Breast epithelium (tissue), 4 donors: ENCODE measurements at regions not wholly inside any gene's neighbourhood (a gene's known extent, or its start where the extent isn't known, plus 50 kb on each side); places are given as distances from the start of the nearest gene placed in this dataset.
"Not testable (repeated sequence)": the region's sequence is repeated elsewhere in the genome, so short reads cannot be mapped to it uniquely, and the experiment has no call there.

Experiments
- DNase-seq, 2 donors: peaks; one replicate each; pipeline ENCODE4 v3.0.0-alpha.2; 2019; ENCODE audit warnings: low spot score in 2 of 2
- H3K27ac ChIP-seq, 2 donors: fragments of 200-600 bp; sonication (generic) in 1 of 2; one replicate each; pipeline ENCODE4 v1.5.1; 2016 to 2019; ENCODE audit warnings: mild to moderate bottlenecking in 1 of 2
- H3K27me3 ChIP-seq, 2 donors: fragments of 200-600 bp; sonication (generic) in 1 of 2; one replicate each; pipeline versions ENCODE4 v1.5.1 to v1.6.0; 2017 to 2019; ENCODE audit warnings: control low read depth in 1 of 2, mild to moderate bottlenecking in 1 of 2
- H3K36me3 ChIP-seq: fragments of 200-600 bp; one replicate; pipeline ENCODE4 v1.5.1; 2019
- H3K4me1 ChIP-seq, 2 donors: fragments of 200-600 bp; sonication (generic); one replicate each; pipeline ENCODE4 v1.5.1; 2016 to 2019; ENCODE audit warnings: control low read depth in 1 of 2
- H3K4me3 ChIP-seq, 3 donors: fragments of 200-600 bp; sonication (generic); 1 replicate in 2 of 3; 2 replicates in 1 of 3; pipeline ENCODE4 v1.5.1; 2016 to 2019; ENCODE audit warnings: mild to moderate bottlenecking in 3 of 3, moderate library complexity in 2 of 3
- H3K9me3 ChIP-seq, 2 donors: fragments of 200-600 bp; sonication (generic) in 1 of 2; one replicate each; pipeline ENCODE4 v1.5.1; 2016 to 2019; ENCODE audit warnings: control low read depth in 1 of 2
- CTCF ChIP-seq, 3 donors: fragments of 450-650 bp; IDR thresholded peaks; one replicate each; pipeline ENCODE4 v1.5.1; 2016 to 2017; ENCODE audit warnings: antibody characterized with exemption in 3 of 3, mild to moderate bottlenecking in 3 of 3, moderate library complexity in 3 of 3
- POLR2A ChIP-seq: fragments of 450-650 bp; IDR thresholded peaks from one replicate; pipeline ENCODE4 v1.6.1; 2016; ENCODE audit warnings: antibody characterized with exemption, mild to moderate bottlenecking, moderate library complexity
- POLR2AphosphoS5 ChIP-seq, 3 donors: sonication (generic); formaldehyde crosslinking; IDR thresholded peaks; one replicate each; pipeline ENCODE4 v1.6.1; 2017; ENCODE audit warnings: antibody characterized with exemption in 3 of 3
- intact Hi-C: fragments of 100-400 bp; cut with DNase I; formaldehyde crosslinking; loops from one replicate; pipeline ENCODE4 v1.15.1; 2023; ENCODE audit warnings: low total_unique reads

- no peak for TF ChIP-seq POLR2AphosphoS5 (IDR thresholded peaks at IDR 0.05)
- no peak for TF ChIP-seq CTCF (IDR thresholded peaks at IDR 0.05)
- TF ChIP-seq POLR2A: no peak
- Histone ChIP-seq H3K27ac (no peak overlapping the region), H3K4me1 (no peaks in the 10 kb centered on the region), H3K27me3 (no peaks in the 10 kb centered on the region), H3K4me3 (no peak overlapping the region), H3K9me3 (peaks cover 0 to 15% of the 10 kb centered on the region in 2 donors), H3K36me3 (no peaks in the 10 kb centered on the region)
- intact Hi-C loops: loop anchor here (10.0 kb wide), 1 partner anchor 734 kb away; no protein-coding TSS in a partner anchor
- no peak for DNase-seq
Measured at GRCh38 chr7:68828575-68828974, 769.7 kb upstream of the AUTS2 start.

- no peak for TF ChIP-seq CTCF (IDR thresholded peaks at IDR 0.05)
- TF ChIP-seq POLR2AphosphoS5 (IDR thresholded peaks at IDR 0.05): no peak
- TF ChIP-seq POLR2A: no peak
- intact Hi-C loops: no loop called here
Measured at GRCh38 chr7:68833422-68833821, 764.9 kb upstream of the AUTS2 start.

GRCh38 chr7:68839014-68839413, 759.3 kb upstream of the AUTS2 start:
- no peaks in the 10 kb centered on the region for H3K36me3 ChIP-seq
- H3K27me3 ChIP-seq: no peaks in the 10 kb centered on the region
- no peak for DNase-seq
- H3K27ac ChIP-seq: no peak overlapping the region
- H3K9me3 ChIP-seq: no peaks in the 10 kb centered on the region
- intact Hi-C loops: no loop called here
- no peak overlapping the region for H3K4me3 ChIP-seq
- H3K4me1 ChIP-seq: no peaks in the 10 kb centered on the region
- TF ChIP-seq POLR2A: no peak
- TF ChIP-seq POLR2AphosphoS5 (IDR thresholded peaks at IDR 0.05): no peak
- TF ChIP-seq CTCF (IDR thresholded peaks at IDR 0.05): no peak

More at GRCh38 chr7:68833422-68833821, 764.9 kb upstream of the AUTS2 start:
- Histone ChIP-seq H3K4me3 (no peak overlapping the region), H3K4me1 (no peaks in the 10 kb centered on the region), H3K27me3 (no peaks in the 10 kb centered on the region), H3K36me3 (no peaks in the 10 kb centered on the region), H3K27ac (no peak overlapping the region), H3K9me3 (peaks cover 0 to 7% of the 10 kb centered on the region in 2 donors)
- no peak for DNase-seq

GRCh38 chr7:68840991-68841390, 757.3 kb upstream of the AUTS2 start:
- H3K4me3 ChIP-seq: no peak overlapping the region
- TF ChIP-seq POLR2AphosphoS5 (IDR thresholded peaks at IDR 0.05): no peak
- no peak for TF ChIP-seq CTCF (IDR thresholded peaks at IDR 0.05)
- TF ChIP-seq POLR2A: no peak
- H3K27me3 ChIP-seq: no peaks in the 10 kb centered on the region
- H3K4me1 ChIP-seq: no peaks in the 10 kb centered on the region
- H3K27ac ChIP-seq: no peak overlapping the region
- H3K36me3 ChIP-seq: no peaks in the 10 kb centered on the region
- H3K9me3 ChIP-seq: no peaks in the 10 kb centered on the region
- no peak for DNase-seq
- intact Hi-C loops: no loop called here

GRCh38 chr7:68843985-68844384, 754.3 kb upstream of the AUTS2 start:
- H3K4me3 ChIP-seq, H3K27ac ChIP-seq, H3K9me3 ChIP-seq, intact Hi-C loops, DNase-seq, H3K4me1 ChIP-seq, H3K27me3 ChIP-seq, H3K36me3 ChIP-seq: not testable (repeated sequence)

GRCh38 chr7:68846811-68847325, 751.4 kb upstream of the AUTS2 start:
- H3K9me3 ChIP-seq: no peaks in the 10 kb centered on the region
- H3K4me3 ChIP-seq: no peak overlapping the region
- DNase-seq: no peak
- intact Hi-C loops: no loop called here
- TF ChIP-seq POLR2AphosphoS5 (IDR thresholded peaks at IDR 0.05) (no peak), POLR2A (no peak), CTCF (IDR thresholded peaks at IDR 0.05) (no peak)
- no peaks in the 10 kb centered on the region for H3K36me3 ChIP-seq
- H3K4me1 ChIP-seq: no peaks in the 10 kb centered on the region
- H3K27me3 ChIP-seq: no peaks in the 10 kb centered on the region
- no peak overlapping the region for H3K27ac ChIP-seq
